ENCODE measurements at regions not wholly inside any gene's neighbourhood (a gene's known extent, or its start where the extent isn't known, plus 50 kb on each side); places are given as distances from the start of the nearest gene placed in this dataset.

DNA sequence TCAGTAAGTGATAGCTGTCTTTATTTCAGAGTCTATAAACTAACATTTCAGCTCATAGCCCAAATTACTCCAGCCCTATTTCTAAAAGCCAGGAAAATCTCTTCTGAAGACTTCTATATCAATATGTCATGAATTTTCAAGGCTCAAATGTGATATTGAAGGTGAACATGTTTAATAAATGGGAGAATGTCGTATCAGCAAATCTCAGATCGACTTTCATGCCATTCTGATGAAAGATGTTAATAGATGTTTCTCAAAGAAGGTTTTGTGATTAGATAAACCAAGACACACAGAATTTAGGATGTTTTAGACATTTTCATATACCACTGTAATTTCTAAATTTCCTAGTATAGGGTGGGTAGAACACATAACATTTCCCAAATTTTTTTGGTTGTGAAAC is 380.6 kb downstream of the ARL4A start:
- Mint-ChIP-seq H3K27me3 (peaks cover 3% of the 10 kb centered on the region), H3K4me1 (ENCODE audit: low read depth) (no peaks in the 10 kb centered on the region), H3K4me3 (no peak overlapping the region), H3K36me3 (ENCODE audit: low read depth) (no peaks in the 10 kb centered on the region), H3K27ac (no peak overlapping the region), H3K9me3 (no peaks in the 10 kb centered on the region)
- DNase-seq, result no peak

DNA sequence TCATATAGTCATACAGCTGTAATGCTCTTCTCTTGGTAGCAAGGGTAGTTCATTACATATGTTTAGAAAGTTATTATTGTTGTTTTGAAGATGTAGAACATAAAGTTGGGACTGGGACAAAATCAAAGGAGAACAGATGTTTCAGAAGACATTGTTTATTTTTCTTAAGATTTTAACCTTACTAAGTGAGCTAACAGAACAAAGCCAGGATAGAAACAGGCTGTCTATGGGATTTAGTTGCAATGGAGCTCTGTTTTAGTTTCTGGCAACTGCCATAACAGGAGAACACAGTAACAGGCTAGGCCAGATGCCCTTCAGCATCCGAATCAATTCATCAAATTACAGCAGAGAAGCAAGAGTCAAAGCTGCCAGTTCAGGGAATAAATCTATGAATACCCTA is 382.4 kb downstream of the ARL4A start:
- Mint-ChIP-seq H3K9me3 (no peaks in the 10 kb centered on the region), H3K4me1 (ENCODE audit: low read depth) (no peaks in the 10 kb centered on the region), H3K36me3 (ENCODE audit: low read depth) (no peaks in the 10 kb centered on the region), H3K27ac (no peak overlapping the region), H3K27me3 (peaks cover 3% of the 10 kb centered on the region), H3K4me3 (no peak overlapping the region)
- no peak for DNase-seq

GRCh38 chr7:13072014-13072413 is 384.6 kb downstream of the ARL4A start:
- Mint-ChIP-seq H3K4me1 (ENCODE audit: low read depth) (no peaks in the 10 kb centered on the region), H3K27ac (no peak overlapping the region), H3K27me3 (no peaks in the 10 kb centered on the region), H3K9me3 (no peaks in the 10 kb centered on the region), H3K4me3 (no peak overlapping the region), H3K36me3 (ENCODE audit: low read depth) (no peaks in the 10 kb centered on the region)
- no peak for DNase-seq

DNA sequence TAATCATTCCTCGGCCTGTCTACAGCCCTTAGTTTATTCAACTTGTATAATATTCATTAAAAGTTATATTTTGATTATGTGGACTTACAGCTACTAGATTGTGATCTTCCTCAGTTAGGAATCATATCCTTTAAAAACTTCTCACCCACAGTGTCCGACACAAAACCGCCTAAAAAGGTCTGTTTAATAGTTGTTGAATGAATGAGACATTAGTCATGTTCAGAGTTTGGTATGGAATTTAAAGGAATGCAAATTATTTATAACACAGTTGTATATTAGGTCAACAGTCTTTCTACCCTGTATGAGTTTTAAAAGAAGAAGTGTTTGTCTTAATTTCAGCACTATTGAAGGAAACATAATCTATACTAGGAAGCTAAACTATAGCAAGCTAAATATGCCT is 390.0 kb downstream of the ARL4A start:
- no peaks in the 10 kb centered on the region for H3K36me3 Mint-ChIP-seq (ENCODE audit: low read depth)
- peaks cover 13% of the 10 kb centered on the region for H3K27me3 Mint-ChIP-seq
- H3K9me3 Mint-ChIP-seq, result no peaks in the 10 kb centered on the region
- H3K27ac Mint-ChIP-seq, result no peak overlapping the region
- DNase-seq, result no peak
- H3K4me1 Mint-ChIP-seq (ENCODE audit: low read depth), result no peaks in the 10 kb centered on the region
- no peak overlapping the region for H3K4me3 Mint-ChIP-seq

- no peaks in the 10 kb centered on the region for H3K9me3 Mint-ChIP-seq
- H3K4me3 Mint-ChIP-seq, result no peak overlapping the region
- H3K27ac Mint-ChIP-seq, result no peak overlapping the region
- no peaks in the 10 kb centered on the region for H3K4me1 Mint-ChIP-seq (ENCODE audit: low read depth)
- DNase-seq, result no peak
- no peaks in the 10 kb centered on the region for H3K36me3 Mint-ChIP-seq (ENCODE audit: low read depth)
- peaks cover 13% of the 10 kb centered on the region for H3K27me3 Mint-ChIP-seq
Measured at GRCh38 chr7:13078105-13078504, 390.7 kb downstream of the ARL4A start.

GRCh38 chr7:13090959-13091358 is 403.5 kb downstream of the ARL4A start:
- H3K27ac Mint-ChIP-seq, result no peak overlapping the region
- no peak for DNase-seq
- no peaks in the 10 kb centered on the region for H3K9me3 Mint-ChIP-seq
- no peaks in the 10 kb centered on the region for H3K4me1 Mint-ChIP-seq (ENCODE audit: low read depth)
- peaks cover 9% of the 10 kb centered on the region for H3K27me3 Mint-ChIP-seq
- H3K36me3 Mint-ChIP-seq (ENCODE audit: low read depth), result no peaks in the 10 kb centered on the region
- no peak overlapping the region for H3K4me3 Mint-ChIP-seq

- H3K36me3 Mint-ChIP-seq (ENCODE audit: low read depth), result no peaks in the 10 kb centered on the region
- no peak overlapping the region for H3K27ac Mint-ChIP-seq
- H3K4me3 Mint-ChIP-seq, result no peak overlapping the region
- no peaks in the 10 kb centered on the region for H3K9me3 Mint-ChIP-seq
- DNase-seq, result no peak
- H3K4me1 Mint-ChIP-seq (ENCODE audit: low read depth), result no peaks in the 10 kb centered on the region
- H3K27me3 Mint-ChIP-seq, result peaks cover 9% of the 10 kb centered on the region
Measured at GRCh38 chr7:13091974-13092707, 404.7 kb downstream of the ARL4A start.

GRCh38 chr7:13092708-13093005 is 405.2 kb downstream of the ARL4A start:
- H3K4me1 Mint-ChIP-seq (ENCODE audit: low read depth), result no peaks in the 10 kb centered on the region
- no peaks in the 10 kb centered on the region for H3K9me3 Mint-ChIP-seq
- no peak for DNase-seq
- no peak overlapping the region for H3K4me3 Mint-ChIP-seq
- H3K27ac Mint-ChIP-seq, result no peak overlapping the region
- H3K27me3 Mint-ChIP-seq, result peaks cover 9% of the 10 kb centered on the region
- H3K36me3 Mint-ChIP-seq (ENCODE audit: low read depth), result no peaks in the 10 kb centered on the region

GRCh38 chr7:13093160-13093559 is 405.7 kb downstream of the ARL4A start:
- peaks cover 9% of the 10 kb centered on the region for H3K27me3 Mint-ChIP-seq
- H3K9me3 Mint-ChIP-seq, result no peaks in the 10 kb centered on the region
- H3K36me3 Mint-ChIP-seq (ENCODE audit: low read depth), result no peaks in the 10 kb centered on the region
- H3K4me1 Mint-ChIP-seq (ENCODE audit: low read depth), result no peaks in the 10 kb centered on the region
- H3K27ac Mint-ChIP-seq, result no peak overlapping the region
- no peak overlapping the region for H3K4me3 Mint-ChIP-seq
- no peak for DNase-seq

DNA sequence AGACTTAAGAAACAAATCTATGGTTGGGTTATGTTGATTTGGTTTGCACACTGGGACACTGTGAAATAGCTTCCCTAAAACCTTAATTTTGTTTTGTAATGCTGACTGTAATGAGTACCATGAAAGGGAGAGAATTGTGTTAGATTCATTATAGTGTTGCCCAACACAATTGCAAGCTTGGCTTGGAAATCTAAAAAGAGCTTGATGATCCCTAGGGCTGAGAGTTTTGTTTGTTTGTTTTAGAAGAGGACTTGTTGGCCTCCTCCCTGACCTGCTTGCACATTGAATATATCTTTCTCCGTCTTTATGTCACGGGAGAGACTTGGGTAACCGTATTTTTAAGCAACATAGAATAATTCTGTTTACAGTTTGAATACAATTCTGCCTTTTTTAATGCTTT is 410.1 kb downstream of the ARL4A start:
- H3K27ac Mint-ChIP-seq, result no peak overlapping the region
- no peak overlapping the region for H3K4me3 Mint-ChIP-seq
- H3K4me1 Mint-ChIP-seq (ENCODE audit: low read depth), result no peaks in the 10 kb centered on the region
- H3K27me3 Mint-ChIP-seq, result peaks cover 3% of the 10 kb centered on the region
- H3K9me3 Mint-ChIP-seq, result no peaks in the 10 kb centered on the region
- H3K36me3 Mint-ChIP-seq (ENCODE audit: low read depth), result no peaks in the 10 kb centered on the region
- no peak for DNase-seq

GRCh38 chr7:13098161-13098560 is 410.7 kb downstream of the ARL4A start:
- H3K4me3 Mint-ChIP-seq, result no peak overlapping the region
- H3K27me3 Mint-ChIP-seq, result peaks cover 3% of the 10 kb centered on the region
- H3K27ac Mint-ChIP-seq, result no peak overlapping the region
- no peaks in the 10 kb centered on the region for H3K4me1 Mint-ChIP-seq (ENCODE audit: low read depth)
- no peaks in the 10 kb centered on the region for H3K9me3 Mint-ChIP-seq
- H3K36me3 Mint-ChIP-seq (ENCODE audit: low read depth), result no peaks in the 10 kb centered on the region
- no peak for DNase-seq

GRCh38 chr7:13099154-13099795 is 411.8 kb downstream of the ARL4A start:
- no peak overlapping the region for H3K27ac Mint-ChIP-seq
- H3K36me3 Mint-ChIP-seq (ENCODE audit: low read depth), result no peaks in the 10 kb centered on the region
- no peak overlapping the region for H3K4me3 Mint-ChIP-seq
- DNase-seq, result no peak
- H3K4me1 Mint-ChIP-seq (ENCODE audit: low read depth), result no peaks in the 10 kb centered on the region
- peaks cover 3% of the 10 kb centered on the region for H3K27me3 Mint-ChIP-seq
- H3K9me3 Mint-ChIP-seq, result no peaks in the 10 kb centered on the region

- Mint-ChIP-seq H3K36me3 (ENCODE audit: low read depth) (no peaks in the 10 kb centered on the region), H3K4me3 (no peak overlapping the region), H3K27me3 (no peaks in the 10 kb centered on the region), H3K9me3 (no peaks in the 10 kb centered on the region), H3K4me1 (ENCODE audit: low read depth) (no peaks in the 10 kb centered on the region), H3K27ac (no peak overlapping the region)
- no peak for DNase-seq
Measured at GRCh38 chr7:13104128-13104527, 416.7 kb downstream of the ARL4A start.

- DNase-seq, result no peak
- Mint-ChIP-seq H3K9me3 (no peaks in the 10 kb centered on the region), H3K4me1 (ENCODE audit: low read depth) (no peaks in the 10 kb centered on the region), H3K36me3 (ENCODE audit: low read depth) (no peaks in the 10 kb centered on the region), H3K4me3 (no peak overlapping the region), H3K27me3 (no peaks in the 10 kb centered on the region), H3K27ac (no peak overlapping the region)
Measured at GRCh38 chr7:13105209-13105608, 417.8 kb downstream of the ARL4A start.

DNA sequence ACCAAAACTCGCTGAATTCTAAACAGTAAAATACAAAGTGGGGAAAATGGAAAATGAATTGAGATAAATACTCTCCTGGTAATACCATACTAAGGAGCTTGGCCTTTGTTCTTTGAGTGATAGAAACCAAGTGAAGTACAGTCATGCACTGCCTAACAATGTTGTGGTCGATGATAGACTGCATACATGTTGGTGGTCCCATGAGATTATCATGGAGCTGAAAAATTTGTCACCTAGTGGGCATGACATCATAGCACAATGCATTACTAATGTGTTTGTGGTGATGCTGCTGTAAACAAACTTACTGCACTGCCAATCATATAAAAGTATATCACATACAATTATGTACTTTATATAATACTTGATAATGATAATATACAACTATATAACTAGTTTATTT is 419.1 kb downstream of the ARL4A start:
- Mint-ChIP-seq H3K36me3 (ENCODE audit: low read depth) (no peaks in the 10 kb centered on the region), H3K4me1 (ENCODE audit: low read depth) (no peaks in the 10 kb centered on the region), H3K9me3 (no peaks in the 10 kb centered on the region), H3K4me3 (no peak overlapping the region), H3K27ac (no peak overlapping the region), H3K27me3 (no peaks in the 10 kb centered on the region)
- DNase-seq, result no peak

GRCh38 chr7:13107291-13107690 is 419.9 kb downstream of the ARL4A start:
- no peaks in the 10 kb centered on the region for H3K9me3 Mint-ChIP-seq
- no peaks in the 10 kb centered on the region for H3K36me3 Mint-ChIP-seq (ENCODE audit: low read depth)
- DNase-seq, result no peak
- H3K4me1 Mint-ChIP-seq (ENCODE audit: low read depth), result no peaks in the 10 kb centered on the region
- no peak overlapping the region for H3K4me3 Mint-ChIP-seq
- H3K27me3 Mint-ChIP-seq, result no peaks in the 10 kb centered on the region
- no peak overlapping the region for H3K27ac Mint-ChIP-seq

Data from activated T-cell treated with anti-CD3 and anti-CD28 coated beads, Interleukin-2, amount 50 U/mL, for 24 hours (primary cell).